Liver (tissue), 8 donors: ENCODE measurements at regions not wholly inside any gene's neighbourhood (a gene's known extent, or its start where the extent isn't known, plus 50 kb on each side); places are given as distances from the start of the nearest gene placed in this dataset.

ENCODE experiments used
- DNase-seq: peaks from one replicate; pipeline ENCODE4 v3.0.0-alpha.2; 2017; ENCODE audit warnings: low spot score
- H3K27ac ChIP-seq, 2 donors: one replicate each; pipeline ENCODE4 v1.7.0; 2013; ENCODE audit warnings: inconsistent platforms in 2 of 2, low read length in 2 of 2, control low read depth in 1 of 2, low read depth in 1 of 2, mild to moderate bottlenecking in 1 of 2
- H3K27me3 ChIP-seq, 4 donors: one replicate each; pipeline versions ENCODE4 v1.6.1 to v1.7.0; 2013; ENCODE audit warnings: low read length in 3 of 4, inconsistent platforms in 1 of 4, mild to moderate bottlenecking in 1 of 4, moderate library complexity in 1 of 4; ENCODE audit not compliant: control insufficient read depth in 4 of 4, insufficient read depth in 4 of 4
- H3K36me3 ChIP-seq, 4 donors: one replicate each; pipeline versions ENCODE4 v1.6.1 to v1.7.0; 2013; ENCODE audit warnings: low read length in 3 of 4, mild to moderate bottlenecking in 3 of 4, low read depth in 1 of 4, moderate library complexity in 1 of 4; ENCODE audit not compliant: control insufficient read depth in 4 of 4, insufficient read depth in 3 of 4
- H3K4me1 ChIP-seq, 4 donors: one replicate each; pipeline versions ENCODE4 v1.6.1 to v1.7.0; 2013; ENCODE audit warnings: low read length in 3 of 4, mild to moderate bottlenecking in 3 of 4, moderate library complexity in 1 of 4; ENCODE audit not compliant: control insufficient read depth in 4 of 4, insufficient read depth in 4 of 4
- H3K4me3 ChIP-seq, 3 donors: one replicate each; pipeline versions ENCODE4 v1.6.1 to v1.7.0; 2013; ENCODE audit warnings: low read length in 3 of 3, control low read depth in 1 of 3, low read depth in 1 of 3, mild to moderate bottlenecking in 1 of 3
- H3K9ac ChIP-seq, 2 donors: one replicate each; pipeline ENCODE4 v1.7.0; 2013; ENCODE audit warnings: low read length in 2 of 2, mild to moderate bottlenecking in 2 of 2, moderate library complexity in 2 of 2, control low read depth in 1 of 2, low read depth in 1 of 2
- H3K9me3 ChIP-seq, 4 donors: one replicate each; pipeline versions ENCODE4 v1.6.1 to v1.7.0; 2013; ENCODE audit warnings: low read length in 3 of 4; ENCODE audit not compliant: control insufficient read depth in 4 of 4
- EGR1 ChIP-seq, 2 donors: IDR thresholded peaks; 2 replicates each; pipeline ENCODE4 v1.6.1; 2016 to 2018; ENCODE audit warnings: antibody characterized with exemption in 2 of 2, low read depth in 2 of 2
- FOXA1 ChIP-seq: IDR thresholded peaks from 2 replicates; pipeline ENCODE4 v1.6.1; 2016; ENCODE audit warnings: antibody characterized with exemption
- FOXA2 ChIP-seq: IDR thresholded peaks from 2 replicates; pipeline ENCODE4 v1.6.1; 2016; ENCODE audit warnings: antibody characterized with exemption
- GABPA ChIP-seq, 2 donors: IDR thresholded peaks in 1 of 2; conservative IDR thresholded peaks in 1 of 2; 2 replicates each; pipeline ENCODE4 v1.6.1; 2016; ENCODE audit warnings: antibody characterized with exemption in 2 of 2, mild to moderate bottlenecking in 1 of 2, moderate library complexity in 1 of 2
- HNF4A ChIP-seq, 2 donors: conservative IDR thresholded peaks; 2 replicates each; pipeline ENCODE4 v1.6.1; 2016; ENCODE audit warnings: antibody characterized with exemption in 2 of 2, mild to moderate bottlenecking in 2 of 2
- HNF4G ChIP-seq: IDR thresholded peaks from 2 replicates; pipeline ENCODE4 v1.6.1; 2016; ENCODE audit warnings: antibody characterized with exemption
- JUND ChIP-seq, 2 donors: IDR thresholded peaks; 2 replicates each; pipeline ENCODE4 v1.6.1; 2016; ENCODE audit warnings: antibody characterized with exemption in 2 of 2
- NR2F2 ChIP-seq: IDR thresholded peaks from 2 replicates; pipeline ENCODE4 v1.6.1; 2016; ENCODE audit warnings: antibody characterized with exemption
- RAD21 ChIP-seq, 2 donors: IDR thresholded peaks; 2 replicates each; pipeline ENCODE4 v1.6.1; 2016; ENCODE audit warnings: antibody characterized with exemption in 2 of 2, mild to moderate bottlenecking in 2 of 2
- RXRA ChIP-seq, 2 donors: IDR thresholded peaks; 2 replicates each; pipeline ENCODE4 v1.6.1; 2017 to 2018; ENCODE audit warnings: antibody characterized with exemption in 2 of 2, mild to moderate bottlenecking in 1 of 2
- SP1 ChIP-seq: IDR thresholded peaks from 2 replicates; pipeline ENCODE4 v1.6.1; 2018; ENCODE audit warnings: antibody characterized with exemption, mild to moderate bottlenecking
- TAF1 ChIP-seq: conservative IDR thresholded peaks from 2 replicates; pipeline ENCODE4 v1.6.1; 2016; ENCODE audit warnings: antibody characterized with exemption, mild to moderate bottlenecking
- WGBS: extraction: QIAGEN DNeasy Blood & Tissue Kit; methylation state at CpG from one replicate; pipeline ENCODE4 v1.1.7; 2013; 5-methylcytosine and 5-hydroxymethylcytosine counted together
- TF ChIP-seq, protein P1 (sequence below): IDR thresholded peaks from 2 replicates; pipeline ENCODE4 v1.6.1; 2016; ENCODE audit warnings: antibody characterized with exemption
- TF ChIP-seq, protein P2 (sequence below): IDR thresholded peaks from 2 replicates; pipeline ENCODE4 v1.6.1; 2016; ENCODE audit warnings: antibody characterized with exemption, mild to moderate bottlenecking
- TF ChIP-seq, protein P3 (sequence below): IDR thresholded peaks from 2 replicates; pipeline ENCODE4 v1.6.1; 2016; ENCODE audit warnings: antibody characterized with exemption
- TF ChIP-seq, protein P4 (sequence below): IDR thresholded peaks from 2 replicates; pipeline ENCODE4 v1.6.1; 2016; ENCODE audit warnings: antibody characterized with exemption
- TF ChIP-seq, protein P5 (sequence below): fragments of 150-350 bp; IDR thresholded peaks from 2 replicates; pipeline ENCODE4 v1.5.1; 2017; ENCODE audit warnings: improper control_type of control experiment, low read depth, low read length; ENCODE audit not compliant: missing input control
- donor health status: healthy.
- donor health status: healthy.
- donor health status: healthy.
- donor health status: healthy.
- donor health status: healthy.

DNA sequence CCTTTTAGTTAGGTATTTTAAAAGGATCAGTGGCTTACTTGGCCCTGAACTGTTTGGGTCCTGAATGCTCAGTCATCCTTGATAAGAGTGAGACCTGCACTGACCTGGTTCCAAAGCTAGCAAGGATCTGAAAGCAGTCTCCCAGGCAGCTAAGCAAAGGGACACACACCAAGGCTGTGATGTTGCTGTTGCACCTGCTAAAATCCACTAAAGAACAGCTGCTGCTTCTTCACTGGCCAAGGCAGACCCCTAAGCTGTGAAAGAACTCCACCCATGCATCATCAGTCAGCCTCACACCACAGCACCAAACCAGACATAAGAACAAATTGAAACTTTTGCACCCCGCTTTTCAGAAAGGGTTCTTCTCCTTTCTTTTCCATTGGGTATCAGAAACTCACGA, 213.4 kb upstream of the STT3B start (continued):
- TF ChIP-seq NR2F2 = no peak
- TF ChIP-seq, protein P1, sequence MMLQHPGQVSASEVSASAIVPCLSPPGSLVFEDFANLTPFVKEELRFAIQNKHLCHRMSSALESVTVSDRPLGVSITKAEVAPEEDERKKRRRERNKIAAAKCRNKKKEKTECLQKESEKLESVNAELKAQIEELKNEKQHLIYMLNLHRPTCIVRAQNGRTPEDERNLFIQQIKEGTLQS = no peak
- TF ChIP-seq JUND (IDR thresholded peaks at IDR 0.05) = no peak

DNA sequence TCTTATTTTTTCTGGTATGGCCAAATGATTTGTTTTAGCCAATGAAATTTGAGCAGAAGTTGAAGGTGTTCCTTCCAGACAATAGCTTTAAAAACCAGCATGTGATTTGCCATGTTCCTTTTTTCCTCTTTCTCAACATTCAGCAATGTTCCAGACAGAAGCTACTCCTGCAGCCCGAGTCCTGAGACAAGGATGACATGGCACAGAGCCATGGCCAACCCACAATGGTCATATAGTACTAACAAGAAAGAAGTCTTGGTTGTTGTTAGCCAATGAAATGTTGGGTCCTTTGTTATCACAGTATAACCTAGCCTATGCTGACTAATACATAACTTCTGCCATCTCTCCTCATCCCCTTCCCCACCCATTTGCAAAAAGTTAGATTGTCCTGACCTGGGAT, 211.1 kb upstream of the STT3B start:
- Histone ChIP-seq H3K9ac (no peak overlapping the region), H3K27me3 (no peaks in the 10 kb centered on the region), H3K4me3 (no peak overlapping the region), H3K9me3 (no peaks in the 10 kb centered on the region), H3K36me3 (no peaks in the 10 kb centered on the region), H3K27ac (no peak overlapping the region), H3K4me1 (no peaks in the 10 kb centered on the region)
- TF ChIP-seq FOXA1 (no peak), GABPA (IDR thresholded peaks at IDR 0.05 in 1 of 2, conservative IDR thresholded peaks at IDR 0.05 in 1 of 2) (no peak), HNF4G (no peak), SP1 (no peak), RXRA (IDR thresholded peaks at IDR 0.05) (no peak), FOXA2 (no peak), HNF4A (conservative IDR thresholded peaks at IDR 0.05) (no peak), TAF1 (no peak), NR2F2 (no peak), JUND (IDR thresholded peaks at IDR 0.05) (no peak), RAD21 (IDR thresholded peaks at IDR 0.05) (no peak), EGR1 (IDR thresholded peaks at IDR 0.05; ENCODE audit: low read depth in 2 of 2) (no peak)
- TF ChIP-seq, protein P2, sequence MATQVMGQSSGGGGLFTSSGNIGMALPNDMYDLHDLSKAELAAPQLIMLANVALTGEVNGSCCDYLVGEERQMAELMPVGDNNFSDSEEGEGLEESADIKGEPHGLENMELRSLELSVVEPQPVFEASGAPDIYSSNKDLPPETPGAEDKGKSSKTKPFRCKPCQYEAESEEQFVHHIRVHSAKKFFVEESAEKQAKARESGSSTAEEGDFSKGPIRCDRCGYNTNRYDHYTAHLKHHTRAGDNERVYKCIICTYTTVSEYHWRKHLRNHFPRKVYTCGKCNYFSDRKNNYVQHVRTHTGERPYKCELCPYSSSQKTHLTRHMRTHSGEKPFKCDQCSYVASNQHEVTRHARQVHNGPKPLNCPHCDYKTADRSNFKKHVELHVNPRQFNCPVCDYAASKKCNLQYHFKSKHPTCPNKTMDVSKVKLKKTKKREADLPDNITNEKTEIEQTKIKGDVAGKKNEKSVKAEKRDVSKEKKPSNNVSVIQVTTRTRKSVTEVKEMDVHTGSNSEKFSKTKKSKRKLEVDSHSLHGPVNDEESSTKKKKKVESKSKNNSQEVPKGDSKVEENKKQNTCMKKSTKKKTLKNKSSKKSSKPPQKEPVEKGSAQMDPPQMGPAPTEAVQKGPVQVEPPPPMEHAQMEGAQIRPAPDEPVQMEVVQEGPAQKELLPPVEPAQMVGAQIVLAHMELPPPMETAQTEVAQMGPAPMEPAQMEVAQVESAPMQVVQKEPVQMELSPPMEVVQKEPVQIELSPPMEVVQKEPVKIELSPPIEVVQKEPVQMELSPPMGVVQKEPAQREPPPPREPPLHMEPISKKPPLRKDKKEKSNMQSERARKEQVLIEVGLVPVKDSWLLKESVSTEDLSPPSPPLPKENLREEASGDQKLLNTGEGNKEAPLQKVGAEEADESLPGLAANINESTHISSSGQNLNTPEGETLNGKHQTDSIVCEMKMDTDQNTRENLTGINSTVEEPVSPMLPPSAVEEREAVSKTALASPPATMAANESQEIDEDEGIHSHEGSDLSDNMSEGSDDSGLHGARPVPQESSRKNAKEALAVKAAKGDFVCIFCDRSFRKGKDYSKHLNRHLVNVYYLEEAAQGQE = no peak
- TF ChIP-seq, protein P1 = no peak
- TF ChIP-seq, protein P3, sequence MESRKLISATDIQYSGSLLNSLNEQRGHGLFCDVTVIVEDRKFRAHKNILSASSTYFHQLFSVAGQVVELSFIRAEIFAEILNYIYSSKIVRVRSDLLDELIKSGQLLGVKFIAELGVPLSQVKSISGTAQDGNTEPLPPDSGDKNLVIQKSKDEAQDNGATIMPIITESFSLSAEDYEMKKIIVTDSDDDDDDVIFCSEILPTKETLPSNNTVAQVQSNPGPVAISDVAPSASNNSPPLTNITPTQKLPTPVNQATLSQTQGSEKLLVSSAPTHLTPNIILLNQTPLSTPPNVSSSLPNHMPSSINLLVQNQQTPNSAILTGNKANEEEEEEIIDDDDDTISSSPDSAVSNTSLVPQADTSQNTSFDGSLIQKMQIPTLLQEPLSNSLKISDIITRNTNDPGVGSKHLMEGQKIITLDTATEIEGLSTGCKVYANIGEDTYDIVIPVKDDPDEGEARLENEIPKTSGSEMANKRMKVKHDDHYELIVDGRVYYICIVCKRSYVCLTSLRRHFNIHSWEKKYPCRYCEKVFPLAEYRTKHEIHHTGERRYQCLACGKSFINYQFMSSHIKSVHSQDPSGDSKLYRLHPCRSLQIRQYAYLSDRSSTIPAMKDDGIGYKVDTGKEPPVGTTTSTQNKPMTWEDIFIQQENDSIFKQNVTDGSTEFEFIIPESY = no peak
- TF ChIP-seq, protein P4, sequence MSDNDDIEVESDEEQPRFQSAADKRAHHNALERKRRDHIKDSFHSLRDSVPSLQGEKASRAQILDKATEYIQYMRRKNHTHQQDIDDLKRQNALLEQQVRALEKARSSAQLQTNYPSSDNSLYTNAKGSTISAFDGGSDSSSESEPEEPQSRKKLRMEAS = no peak
- TF ChIP-seq, protein P5, sequence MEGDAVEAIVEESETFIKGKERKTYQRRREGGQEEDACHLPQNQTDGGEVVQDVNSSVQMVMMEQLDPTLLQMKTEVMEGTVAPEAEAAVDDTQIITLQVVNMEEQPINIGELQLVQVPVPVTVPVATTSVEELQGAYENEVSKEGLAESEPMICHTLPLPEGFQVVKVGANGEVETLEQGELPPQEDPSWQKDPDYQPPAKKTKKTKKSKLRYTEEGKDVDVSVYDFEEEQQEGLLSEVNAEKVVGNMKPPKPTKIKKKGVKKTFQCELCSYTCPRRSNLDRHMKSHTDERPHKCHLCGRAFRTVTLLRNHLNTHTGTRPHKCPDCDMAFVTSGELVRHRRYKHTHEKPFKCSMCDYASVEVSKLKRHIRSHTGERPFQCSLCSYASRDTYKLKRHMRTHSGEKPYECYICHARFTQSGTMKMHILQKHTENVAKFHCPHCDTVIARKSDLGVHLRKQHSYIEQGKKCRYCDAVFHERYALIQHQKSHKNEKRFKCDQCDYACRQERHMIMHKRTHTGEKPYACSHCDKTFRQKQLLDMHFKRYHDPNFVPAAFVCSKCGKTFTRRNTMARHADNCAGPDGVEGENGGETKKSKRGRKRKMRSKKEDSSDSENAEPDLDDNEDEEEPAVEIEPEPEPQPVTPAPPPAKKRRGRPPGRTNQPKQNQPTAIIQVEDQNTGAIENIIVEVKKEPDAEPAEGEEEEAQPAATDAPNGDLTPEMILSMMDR = no peak
- no peak for DNase-seq
- WGBS = 41% methylated on average over 1 of the region's 1 CpG
